ENCODE measurements at regions not wholly inside any gene's neighbourhood (a gene's known extent, or its start where the extent isn't known, plus 50 kb on each side); places are given as distances from the start of the nearest gene placed in this dataset.

GRCh38 chr12:127594351-127594970 is 672.5 kb upstream of the TMEM132C start:
- DNase-seq (ENCODE audit: low read depth), result no peak
- TF ChIP-seq, protein P1, sequence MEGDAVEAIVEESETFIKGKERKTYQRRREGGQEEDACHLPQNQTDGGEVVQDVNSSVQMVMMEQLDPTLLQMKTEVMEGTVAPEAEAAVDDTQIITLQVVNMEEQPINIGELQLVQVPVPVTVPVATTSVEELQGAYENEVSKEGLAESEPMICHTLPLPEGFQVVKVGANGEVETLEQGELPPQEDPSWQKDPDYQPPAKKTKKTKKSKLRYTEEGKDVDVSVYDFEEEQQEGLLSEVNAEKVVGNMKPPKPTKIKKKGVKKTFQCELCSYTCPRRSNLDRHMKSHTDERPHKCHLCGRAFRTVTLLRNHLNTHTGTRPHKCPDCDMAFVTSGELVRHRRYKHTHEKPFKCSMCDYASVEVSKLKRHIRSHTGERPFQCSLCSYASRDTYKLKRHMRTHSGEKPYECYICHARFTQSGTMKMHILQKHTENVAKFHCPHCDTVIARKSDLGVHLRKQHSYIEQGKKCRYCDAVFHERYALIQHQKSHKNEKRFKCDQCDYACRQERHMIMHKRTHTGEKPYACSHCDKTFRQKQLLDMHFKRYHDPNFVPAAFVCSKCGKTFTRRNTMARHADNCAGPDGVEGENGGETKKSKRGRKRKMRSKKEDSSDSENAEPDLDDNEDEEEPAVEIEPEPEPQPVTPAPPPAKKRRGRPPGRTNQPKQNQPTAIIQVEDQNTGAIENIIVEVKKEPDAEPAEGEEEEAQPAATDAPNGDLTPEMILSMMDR (IDR thresholded peaks at IDR 0.05; ENCODE audit: control insufficient read depth, insufficient read depth, low read depth, low read length, missing control alignments), result no peak
- no peak overlapping the region for H3K4me3 ChIP-seq (ENCODE audit: control insufficient read depth, low read depth, low read length)

DNA sequence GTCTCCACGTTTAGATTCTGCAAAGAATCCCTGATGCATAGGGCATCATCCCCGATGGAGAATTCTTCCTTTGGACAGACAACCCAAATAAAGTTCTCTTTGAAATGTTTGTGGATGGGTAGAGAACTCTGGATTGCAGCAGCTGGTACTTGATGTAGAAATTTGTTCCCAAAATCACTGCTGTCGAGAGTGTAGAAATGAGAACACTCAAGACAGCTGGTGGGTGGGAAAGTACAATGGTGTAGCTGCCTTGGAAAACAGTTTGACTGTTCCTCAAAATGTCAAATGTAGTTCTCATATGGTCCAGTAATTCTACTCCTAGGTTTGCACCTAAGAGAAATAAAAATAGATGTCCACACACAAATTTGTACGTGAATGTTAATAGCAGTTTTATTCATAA is 671.5 kb upstream of the TMEM132C start:
- no peak for DNase-seq (ENCODE audit: low read depth)
- H3K4me3 ChIP-seq (ENCODE audit: control insufficient read depth, low read depth, low read length), result no peak overlapping the region
- TF ChIP-seq, protein P1 (IDR thresholded peaks at IDR 0.05; ENCODE audit: control insufficient read depth, insufficient read depth, low read depth, low read length, missing control alignments), result no peak

DNA sequence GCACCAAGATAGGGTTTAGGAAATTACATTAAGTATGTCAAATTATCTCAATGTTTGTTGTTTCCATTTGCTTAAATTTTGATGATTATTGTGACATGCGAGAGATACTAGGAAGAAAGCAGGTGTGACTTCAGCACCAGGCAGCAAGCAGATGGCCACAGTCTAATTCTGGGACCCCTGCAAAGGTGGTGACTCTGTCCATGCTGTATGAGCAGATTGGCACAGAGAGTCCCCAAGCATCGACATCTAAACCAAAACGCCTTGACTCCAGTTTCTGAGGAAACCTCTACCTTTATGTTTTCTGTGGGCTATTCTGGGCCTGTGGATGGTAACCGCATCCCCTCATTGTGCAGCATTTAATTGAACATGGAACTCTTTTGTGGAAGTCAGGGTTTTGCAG is 670.1 kb upstream of the TMEM132C start:
- TF ChIP-seq, protein P1 (IDR thresholded peaks at IDR 0.05; ENCODE audit: control insufficient read depth, insufficient read depth, low read depth, low read length, missing control alignments), result no peak

GRCh38 chr12:127599436-127599835 is 667.5 kb upstream of the TMEM132C start:
- no peak for DNase-seq (ENCODE audit: low read depth)
- TF ChIP-seq, protein P1 (IDR thresholded peaks at IDR 0.05; ENCODE audit: control insufficient read depth, insufficient read depth, low read depth, low read length, missing control alignments), result no peak
- H3K4me3 ChIP-seq (ENCODE audit: control insufficient read depth, low read depth, low read length), result no peak overlapping the region

More for the DNA sequence above, 670.1 kb upstream of the TMEM132C start:
- no peak for DNase-seq (ENCODE audit: low read depth)
- H3K4me3 ChIP-seq (ENCODE audit: control insufficient read depth, low read depth, low read length), result no peak overlapping the region

GRCh38 chr12:127600211-127600610 is 666.8 kb upstream of the TMEM132C start:
- TF ChIP-seq, protein P1 (IDR thresholded peaks at IDR 0.05; ENCODE audit: control insufficient read depth, insufficient read depth, low read depth, low read length, missing control alignments), result no peak
- no peak overlapping the region for H3K4me3 ChIP-seq (ENCODE audit: control insufficient read depth, low read depth, low read length)
- DNase-seq (ENCODE audit: low read depth), result no peak

DNA sequence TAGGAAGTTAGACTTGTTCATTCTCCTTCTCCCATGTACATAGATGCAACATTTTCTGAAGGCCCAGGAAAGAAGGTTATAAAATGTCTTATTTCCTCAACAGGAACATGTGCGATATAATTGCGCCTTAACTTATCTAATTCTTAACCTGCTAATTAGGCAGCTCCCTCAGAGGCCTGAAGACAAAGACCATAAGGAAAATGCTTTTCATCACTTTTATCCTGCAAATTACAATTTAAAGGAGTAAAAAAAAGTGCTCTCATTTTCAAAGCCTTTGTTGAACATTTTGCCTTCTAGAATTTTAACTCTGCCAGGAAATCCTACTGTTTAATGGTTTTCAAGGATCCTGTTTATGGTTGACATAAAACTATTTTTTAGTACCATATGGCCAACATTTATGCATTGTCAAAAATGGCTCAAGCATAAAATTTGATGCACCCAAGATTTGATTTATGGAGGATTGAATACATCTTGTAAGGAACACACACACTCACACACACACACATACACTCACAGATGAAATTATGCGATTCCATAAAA is 660.4 kb upstream of the TMEM132C start:
- TF ChIP-seq, protein P1 (IDR thresholded peaks at IDR 0.05; ENCODE audit: control insufficient read depth, insufficient read depth, low read depth, low read length, missing control alignments), result no peak
- DNase-seq (ENCODE audit: low read depth), result no peak
- no peak overlapping the region for H3K4me3 ChIP-seq (ENCODE audit: control insufficient read depth, low read depth, low read length)
